H9 (cell line): ENCODE measurements at regions not wholly inside any gene's neighbourhood (a gene's known extent, or its start where the extent isn't known, plus 50 kb on each side); places are given as distances from the start of the nearest gene placed in this dataset.

Experiments used
- DNase-seq: peaks from one replicate; pipeline ENCODE4 v3.0.0-alpha.2; 2017
- H2AFZ ChIP-seq: one replicate; pipeline ENCODE4 v1.6.1; 2013; ENCODE audit warnings: mild to moderate bottlenecking, low read length, control low read depth, moderate library complexity
- H2AK5ac ChIP-seq: 2 replicates; pipeline ENCODE4 v1.6.1; 2013; ENCODE audit warnings: low read length, control low read depth, mixed read lengths; ENCODE audit not compliant: insufficient read length
- H2BK120ac ChIP-seq: one replicate; pipeline ENCODE4 v1.6.1; 2013; ENCODE audit warnings: low read depth, mild to moderate bottlenecking, low read length, control low read depth, inconsistent platforms; ENCODE audit not compliant: poor library complexity, severe bottlenecking
- H2BK12ac ChIP-seq: 2 replicates; pipeline ENCODE4 v1.6.1; 2013; ENCODE audit warnings: low read length, control low read depth, mixed read lengths, low read depth; ENCODE audit not compliant: insufficient read length
- H2BK15ac ChIP-seq: 2 replicates; pipeline ENCODE4 v1.6.1; 2013; ENCODE audit warnings: low read depth, low read length, control low read depth
- H2BK20ac ChIP-seq: one replicate; pipeline ENCODE4 v1.6.1; 2013; ENCODE audit warnings: low read depth, mild to moderate bottlenecking, low read length, control low read depth, inconsistent platforms; ENCODE audit not compliant: poor library complexity, severe bottlenecking
- H2BK5ac ChIP-seq: 2 replicates; pipeline ENCODE4 v1.6.1; 2013; ENCODE audit warnings: low read length, control low read depth, mixed read lengths; ENCODE audit not compliant: insufficient read length
- H3K14ac ChIP-seq: 2 replicates; pipeline ENCODE4 v1.6.1; 2013; ENCODE audit warnings: low read length, control low read depth; ENCODE audit not compliant: insufficient read depth
- H3K18ac ChIP-seq: 2 replicates; pipeline ENCODE4 v1.6.1; 2013; ENCODE audit warnings: low read depth, mild to moderate bottlenecking, mixed read lengths, low read length, control low read depth; ENCODE audit not compliant: insufficient read length
- H3K23ac ChIP-seq: 2 replicates; pipeline ENCODE4 v1.6.1; 2013; ENCODE audit warnings: low read length, control low read depth, mixed read lengths, low read depth; ENCODE audit not compliant: insufficient read length
- H3K23me2 ChIP-seq: 2 replicates; pipeline ENCODE4 v1.6.1; 2013; ENCODE audit warnings: low read depth, mild to moderate bottlenecking, mixed read lengths, low read length, control low read depth; ENCODE audit not compliant: insufficient read length, poor library complexity, severe bottlenecking
- H3K27ac ChIP-seq: 2 replicates; pipeline ENCODE4 v1.5.1; 2013; ENCODE audit warnings: low read length, control low read depth, mixed read lengths, low read depth; ENCODE audit not compliant: insufficient read length
- H3K27me3 ChIP-seq: 2 replicates; pipeline ENCODE4 v1.6.1; 2013; ENCODE audit warnings: low read length, control low read depth, inconsistent platforms; ENCODE audit not compliant: insufficient read depth
- H3K4ac ChIP-seq: 2 replicates; pipeline ENCODE4 v1.6.1; 2013; ENCODE audit warnings: low read depth, mild to moderate bottlenecking, control low read depth, inconsistent platforms, low read length, moderate library complexity
- H3K4me1 ChIP-seq: 2 replicates; pipeline ENCODE4 v1.6.1; 2013; ENCODE audit warnings: low read length, control low read depth, inconsistent platforms; ENCODE audit not compliant: insufficient read depth
- H3K4me2 ChIP-seq: 2 replicates; pipeline ENCODE4 v1.6.1; 2013; ENCODE audit warnings: low read length, control low read depth, mixed read lengths; ENCODE audit not compliant: insufficient read length, insufficient read depth
- H3K56ac ChIP-seq: 2 replicates; pipeline ENCODE4 v1.6.1; 2013; ENCODE audit warnings: low read depth, mild to moderate bottlenecking, mixed read lengths, low read length, control low read depth; ENCODE audit not compliant: insufficient read length
- H3K79me1 ChIP-seq: 2 replicates; pipeline ENCODE4 v1.6.1; 2013; ENCODE audit warnings: low read depth, mild to moderate bottlenecking, moderate library complexity, low read length, control low read depth, inconsistent platforms; ENCODE audit not compliant: insufficient read depth, poor library complexity, severe bottlenecking
- H3K79me2 ChIP-seq: 2 replicates; pipeline ENCODE4 v1.6.1; 2013; ENCODE audit warnings: low read length, control low read depth, inconsistent platforms; ENCODE audit not compliant: insufficient read depth
- H3K9ac ChIP-seq: 2 replicates; pipeline ENCODE4 v1.6.1; 2013; ENCODE audit warnings: low read length, control low read depth, mixed read lengths; ENCODE audit not compliant: insufficient read length; ENCODE audit errors: extremely low read depth
- H3K9me3 ChIP-seq: one replicate; pipeline ENCODE4 v1.6.1; 2013; ENCODE audit warnings: low read depth, low read length, inconsistent platforms; ENCODE audit not compliant: control insufficient read depth
- H3T11ph ChIP-seq: one replicate; pipeline ENCODE4 v1.6.1; 2013; ENCODE audit warnings: mild to moderate bottlenecking, low read length, control low read depth, inconsistent platforms
- H4K20me1 ChIP-seq: one replicate; pipeline ENCODE4 v1.6.1; 2013; ENCODE audit not compliant: control insufficient read depth, insufficient read length, insufficient read depth
- H4K5ac ChIP-seq: 2 replicates; pipeline ENCODE4 v1.6.1; 2013; ENCODE audit warnings: low read depth, mild to moderate bottlenecking, mixed read lengths, low read length, control low read depth; ENCODE audit not compliant: insufficient read length
- H4K8ac ChIP-seq: replicated peaks from 2 replicates; pipeline ENCODE4 v1.6.1; 2013; ENCODE audit warnings: low read length, control low read depth, mixed read lengths, low read depth; ENCODE audit not compliant: insufficient read length
- H4K91ac ChIP-seq: 2 replicates; pipeline ENCODE4 v1.6.1; 2013; ENCODE audit warnings: low read depth, mild to moderate bottlenecking, moderate library complexity, mixed read lengths, low read length, control low read depth; ENCODE audit not compliant: insufficient read length
- H3K27ac Mint-ChIP-seq, 3 experiments: 2 replicates in 2 of 3; 3 replicates in 1 of 3; pipeline ENCODE4 v1.8.0; 2020 to 2021; ENCODE audit warnings: mixed read lengths in 3 of 3, mild to moderate bottlenecking in 1 of 3, moderate library complexity in 1 of 3
- H3K27me3 Mint-ChIP-seq: 2 replicates; pipeline ENCODE4 v1.8.0; 2021; ENCODE audit warnings: low read depth, mild to moderate bottlenecking, moderate library complexity, mixed read lengths
- H3K36me3 Mint-ChIP-seq, 3 experiments: 2 replicates in 2 of 3; 3 replicates in 1 of 3; pipeline ENCODE4 v1.8.0; 2020 to 2021; ENCODE audit warnings: low read depth in 3 of 3, mixed read lengths in 3 of 3; ENCODE audit not compliant: insufficient read depth in 1 of 3
- H3K4me1 Mint-ChIP-seq, 2 experiments: 2 replicates each; pipeline ENCODE4 v1.8.0; 2020; ENCODE audit warnings: mixed read lengths in 2 of 2
- H3K4me3 Mint-ChIP-seq, 2 experiments: 2 replicates in 1 of 2; 3 replicates in 1 of 2; pipeline ENCODE4 v1.8.0; 2020 to 2021; ENCODE audit warnings: mild to moderate bottlenecking in 2 of 2, mixed read lengths in 2 of 2, moderate library complexity in 1 of 2
- H3K9me3 Mint-ChIP-seq, 2 experiments: 2 replicates in 1 of 2; 3 replicates in 1 of 2; pipeline ENCODE4 v1.8.0; 2020; ENCODE audit warnings: mild to moderate bottlenecking in 2 of 2, mixed read lengths in 2 of 2, moderate library complexity in 1 of 2
- CTCF ChIP-seq: fragments of 200-600 bp; sonication (generic); conservative IDR thresholded peaks from 3 replicates; pipeline ENCODE4 v1.8.0; 2021; ENCODE audit warnings: antibody characterized with exemption, mild to moderate bottlenecking
- WGBS: extraction: QIAGEN DNeasy Blood & Tissue Kit; methylation state at CpG from one replicate; pipeline ENCODE4 v1.1.7; 2013; ENCODE audit warnings: missing lambda C conversion rate, low lambda C conversion rate, mixed read lengths; ENCODE audit not compliant: insufficient read length; ENCODE audit errors: extremely low coverage; 5-methylcytosine and 5-hydroxymethylcytosine counted together

GRCh38 chr14:98958632-98959031 lies 313.4 kb downstream of the BCL11B start:
- Histone ChIP-seq H3K27me3 (no peaks in the 10 kb centered on the region), H3K4me1 (no peaks in the 10 kb centered on the region), H3K56ac (no peak overlapping the region), H3K18ac (no peak overlapping the region), H2BK15ac (no peak overlapping the region), H3K23me2 (no peaks in the 10 kb centered on the region), H4K20me1 (no peaks in the 10 kb centered on the region), H3K79me1 (no peaks in the 10 kb centered on the region), H2BK12ac (no peak overlapping the region), H3K23ac (no peak overlapping the region), H2AK5ac (no peak overlapping the region), H4K91ac (no peak overlapping the region), H3K9me3 (no peaks in the 10 kb centered on the region), H2BK5ac (no peak overlapping the region), H3T11ph (no peak overlapping the region), H3K4ac (no peak overlapping the region), H3K14ac (no peak overlapping the region), H2AFZ (no peak overlapping the region), H2BK20ac (no peak overlapping the region), H3K27ac (no peak overlapping the region), H3K79me2 (no peaks in the 10 kb centered on the region), H4K8ac (no peak overlapping the region), H4K5ac (no peak overlapping the region), H3K9ac (no peak overlapping the region), H3K4me2 (no peak overlapping the region), H2BK120ac (no peak overlapping the region)
- Mint-ChIP-seq H3K4me3 (no peak overlapping the region), H3K36me3 (no peaks in the 10 kb centered on the region), H3K4me1 (peaks cover 11% of the 10 kb centered on the region in 2 experiments), H3K9me3 (no peaks in the 10 kb centered on the region), H3K27me3 (peaks cover 2% of the 10 kb centered on the region), H3K27ac (no peak overlapping the region)
- no peak for TF ChIP-seq CTCF
- no CpG with 5 or more reads among the region's 8 CpGs for WGBS
- peak; percentile 4 for DNase-seq
